GM21367 (cell line): ENCODE measurements at regions not wholly inside any gene's neighbourhood (a gene's known extent, or its start where the extent isn't known, plus 50 kb on each side); places are given as distances from the start of the nearest gene placed in this dataset.
"Not testable (repeated sequence)": the region's sequence is repeated elsewhere in the genome, so short reads cannot be mapped to it uniquely, and the experiment has no call there.

ENCODE experiments used
- ATAC-seq: cut with Tn5 transposase; IDR thresholded peaks from one replicate; pipeline ENCODE4 v1.9.1; 2021; ENCODE audit not compliant: unreplicated experiment

GRCh38 chr9:104323967-104324694 is 179.9 kb upstream of the OR13F1 start:
- not testable (repeated sequence) for ATAC-seq

- no peak for ATAC-seq
Measured at GRCh38 chr9:104326912-104327311, 177.2 kb upstream of the OR13F1 start.

- ATAC-seq, result no peak
Measured at GRCh38 chr9:104329245-104329644, 174.8 kb upstream of the OR13F1 start.

DNA sequence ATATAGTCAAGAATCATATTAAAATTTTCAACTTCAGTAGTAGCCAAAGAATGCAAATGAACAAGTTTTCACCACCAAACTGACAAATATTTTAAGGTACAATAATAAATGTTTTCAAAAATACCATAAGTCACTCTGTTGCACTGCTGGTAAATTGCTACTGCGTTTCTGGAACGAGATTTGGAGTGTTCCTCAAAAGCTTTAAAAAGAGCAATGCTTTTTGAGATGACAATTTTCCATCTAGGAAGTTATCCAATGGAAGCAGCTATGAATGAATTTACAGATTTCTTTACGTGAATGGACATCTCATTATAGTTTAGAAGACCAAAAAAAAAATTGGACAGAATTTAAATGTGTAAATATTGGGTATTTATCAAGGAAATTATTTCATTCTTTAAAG is 173.2 kb upstream of the OR13F1 start:
- ATAC-seq, result no peak

DNA sequence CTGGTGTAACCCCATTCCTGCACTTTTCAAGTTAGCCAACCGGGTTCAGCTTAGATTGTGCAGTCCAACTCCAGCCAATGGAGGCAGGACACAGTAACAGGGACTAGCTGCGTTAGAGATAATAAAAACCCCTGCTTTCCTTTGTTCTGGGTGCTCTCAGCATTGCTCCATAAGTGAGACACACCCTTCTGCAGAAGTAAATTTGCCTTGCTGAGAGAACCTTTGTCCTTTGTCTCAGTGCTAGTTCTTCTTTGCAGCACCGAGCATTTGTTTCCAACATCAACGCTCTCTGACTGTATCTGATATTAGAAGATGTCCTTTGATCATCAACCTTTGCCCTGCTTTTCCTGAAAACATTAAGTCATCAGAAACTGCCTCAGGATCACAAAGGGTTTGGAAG is 169.5 kb upstream of the OR13F1 start:
- ATAC-seq, result no peak

DNA sequence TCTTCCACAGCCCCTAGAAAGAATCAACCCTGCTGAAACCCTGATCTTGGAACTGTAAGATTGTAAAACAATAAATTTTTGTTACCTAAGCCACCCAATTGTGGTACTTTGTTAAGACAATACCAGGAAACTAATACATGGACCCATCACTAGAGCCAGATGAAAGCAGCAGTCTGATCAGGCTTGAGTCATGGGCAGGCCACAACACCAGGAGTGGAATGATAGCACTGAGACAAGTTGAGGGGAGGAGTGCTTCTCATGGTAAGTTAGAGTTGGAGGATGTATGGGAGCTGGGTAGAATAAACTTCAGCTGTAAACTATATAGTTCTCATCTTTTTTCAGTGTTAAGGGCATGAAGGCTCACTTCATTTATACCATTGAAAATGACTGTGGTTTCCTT is 164.4 kb upstream of the OR13F1 start:
- no peak for ATAC-seq

GRCh38 chr9:104342552-104342951 is 161.5 kb upstream of the OR13F1 start:
- ATAC-seq, result no peak

DNA sequence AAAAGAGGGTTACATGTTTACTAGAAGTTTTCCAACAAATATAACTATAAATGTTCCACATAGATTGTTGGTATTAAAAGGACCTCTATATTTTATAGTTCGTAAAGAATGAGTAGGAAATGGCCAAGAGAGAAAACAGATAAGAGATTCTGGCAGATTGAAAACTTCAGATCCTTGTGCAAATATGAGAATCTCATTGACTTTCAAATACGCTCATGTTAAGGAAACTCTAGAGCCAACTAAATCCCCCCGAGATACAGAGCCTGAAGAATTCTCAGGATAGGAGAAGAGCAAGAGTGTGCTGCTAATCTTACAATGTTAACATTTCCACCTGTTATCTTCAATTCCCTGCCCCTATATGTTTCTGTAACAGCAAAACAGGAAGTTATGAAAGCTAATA is 159.0 kb upstream of the OR13F1 start:
- no peak for ATAC-seq

GRCh38 chr9:104350541-104350940 is 153.5 kb upstream of the OR13F1 start:
- no peak for ATAC-seq

- no peak for ATAC-seq
Measured at GRCh38 chr9:104351726-104352125, 152.3 kb upstream of the OR13F1 start.

- ATAC-seq, result no peak
Measured at GRCh38 chr9:104361207-104361606, 142.9 kb upstream of the OR13F1 start.

DNA sequence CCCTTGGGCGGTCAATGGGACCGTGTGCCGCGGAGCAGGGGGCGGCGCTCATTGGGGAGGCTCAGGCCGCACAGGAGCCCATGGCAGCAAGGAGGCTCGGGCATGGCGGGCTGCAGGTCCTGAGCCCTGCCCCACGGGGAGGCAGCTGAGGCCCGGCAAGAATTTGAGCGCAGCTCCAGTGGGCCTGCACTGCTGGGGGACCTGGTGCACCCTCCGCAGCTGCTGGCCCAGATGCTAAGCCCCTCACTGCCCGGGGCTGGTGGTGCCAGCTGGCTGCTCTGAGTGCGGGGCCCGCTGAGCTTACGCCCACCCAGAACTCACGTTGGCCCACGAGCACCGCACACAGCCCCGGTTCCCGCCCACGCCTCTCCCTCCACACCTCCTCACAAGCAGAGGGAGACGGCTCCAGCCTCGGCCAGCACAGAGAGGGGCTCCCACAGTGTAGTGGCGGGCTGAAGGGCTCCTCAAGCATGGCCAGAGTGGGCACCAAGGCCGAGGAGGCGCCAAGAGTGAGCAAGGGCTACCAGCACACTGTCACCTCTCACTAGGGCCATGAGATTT is 141.1 kb upstream of the OR13F1 start:
- no peak for ATAC-seq

GRCh38 chr9:104367507-104367906 is 136.6 kb upstream of the OR13F1 start:
- ATAC-seq, result no peak

GRCh38 chr9:104368318-104368717 is 135.7 kb upstream of the OR13F1 start:
- not testable (repeated sequence) for ATAC-seq

- no peak for ATAC-seq
Measured at GRCh38 chr9:104374711-104375110, 129.4 kb upstream of the OR13F1 start.

DNA sequence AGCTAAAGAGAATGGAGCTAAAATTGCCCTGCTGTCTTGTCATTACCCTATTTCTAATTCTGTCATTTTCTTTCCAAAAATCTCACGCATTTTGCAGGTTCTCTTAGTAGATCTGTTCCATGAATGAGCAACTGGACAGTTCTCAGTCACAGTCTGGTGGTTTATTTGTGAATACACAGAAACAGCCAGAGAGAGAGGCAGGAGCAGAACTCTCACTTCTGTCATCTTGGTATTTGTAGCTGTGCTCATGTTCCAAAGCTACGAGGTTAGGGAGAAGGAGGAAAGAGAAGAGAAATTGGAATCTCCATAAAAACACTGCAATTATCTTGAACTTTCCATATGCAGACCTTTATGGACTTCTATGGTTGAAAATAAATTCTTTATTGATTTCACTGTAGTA is 118.0 kb upstream of the OR13F1 start:
- ATAC-seq, result no peak

GRCh38 chr9:104386425-104387069 is 117.5 kb upstream of the OR13F1 start:
- ATAC-seq, result peak; percentile 57

- ATAC-seq, result no peak
Measured at GRCh38 chr9:104388071-104388470, 116.0 kb upstream of the OR13F1 start.

- no peak for ATAC-seq
Measured at GRCh38 chr9:104389341-104389740, 114.7 kb upstream of the OR13F1 start.

GRCh38 chr9:104394901-104395300 is 109.2 kb upstream of the OR13F1 start:
- ATAC-seq, result not testable (repeated sequence)

GRCh38 chr9:104412238-104412637 is 91.8 kb upstream of the OR13F1 start:
- no peak for ATAC-seq

GRCh38 chr9:104416470-104416869 is 87.6 kb upstream of the OR13F1 start:
- no peak for ATAC-seq
